Right atrium auricular region (tissue), 2 donors: ENCODE measurements at regions not wholly inside any gene's neighbourhood (a gene's known extent, or its start where the extent isn't known, plus 50 kb on each side); places are given as distances from the start of the nearest gene placed in this dataset.

ENCODE experiments used
- DNase-seq: peaks from one replicate; pipeline ENCODE4 v3.0.0-alpha.2; 2019; ENCODE audit warnings: low spot score
- H3K27ac ChIP-seq, 2 donors: fragments of 200-600 bp; sonication (generic); 1 replicate in 1 of 2; 2 replicates in 1 of 2; pipeline ENCODE4 v1.5.1; 2016 to 2019
- H3K27me3 ChIP-seq, 2 donors: fragments of 200-600 bp; sonication (generic); one replicate each; pipeline versions ENCODE4 v1.5.1 to v1.6.0; 2017 to 2019
- H3K36me3 ChIP-seq: fragments of 200-600 bp; sonication (generic); one replicate; pipeline ENCODE4 v1.5.1; 2016
- H3K4me1 ChIP-seq, 2 donors: fragments of 200-600 bp; sonication (generic); one replicate each; pipeline versions ENCODE4 v1.5.1 to v1.6.0; 2017 to 2019
- H3K4me3 ChIP-seq, 2 donors: fragments of 200-600 bp; sonication (generic); 1 replicate in 1 of 2; 2 replicates in 1 of 2; pipeline ENCODE4 v1.5.1; 2017 to 2019; ENCODE audit warnings: mild to moderate bottlenecking in 1 of 2, moderate library complexity in 1 of 2
- H3K9me3 ChIP-seq, 2 donors: fragments of 200-600 bp; sonication (generic); one replicate each; pipeline ENCODE4 v1.5.1; 2019
- TF ChIP-seq, protein P1 (sequence below), 2 donors: fragments of 200-600 bp; sonication (generic); IDR thresholded peaks; one replicate each; pipeline ENCODE4 v1.5.1; 2019; ENCODE audit warnings: antibody characterized with exemption in 2 of 2

DNA sequence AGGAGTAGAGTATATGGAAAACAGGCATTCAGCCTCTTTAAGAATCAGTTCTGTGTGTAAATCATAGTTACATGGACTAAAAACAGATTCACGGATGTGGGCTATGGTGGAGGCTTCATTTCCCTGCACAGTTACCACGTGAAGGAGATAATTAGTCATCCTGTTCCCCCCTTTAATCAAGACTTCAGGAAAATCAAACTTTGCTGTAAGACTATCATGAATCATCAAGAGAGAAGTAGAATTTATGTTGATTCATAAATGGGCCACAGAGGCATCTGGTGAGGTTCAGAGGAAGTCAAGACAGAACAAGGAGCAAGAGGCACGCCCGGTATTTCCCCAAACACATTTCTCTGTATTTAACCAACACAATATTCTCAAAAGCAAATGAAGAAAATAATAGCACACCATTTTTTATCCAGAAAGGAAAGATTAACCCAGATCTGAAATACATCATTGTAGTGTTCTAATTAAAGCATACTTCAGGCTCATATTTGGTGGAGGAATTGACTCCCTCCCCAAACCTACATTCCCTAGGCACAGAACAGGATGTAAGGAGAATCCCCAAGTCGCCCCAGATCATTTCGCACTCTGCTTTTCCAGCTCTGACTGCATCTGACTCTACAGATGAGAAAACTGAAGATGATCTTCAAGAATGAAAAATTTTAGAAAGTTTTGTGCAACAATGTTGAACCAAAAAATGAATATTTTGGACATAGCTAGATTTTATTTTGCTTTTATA is 175.8 kb upstream of the GAS1 start:
- Histone ChIP-seq H3K4me3 (no peak overlapping the region), H3K4me1 (peaks cover 0 to 19% of the 10 kb centered on the region in 2 donors), H3K36me3 (no peaks in the 10 kb centered on the region), H3K27ac (no peak overlapping the region), H3K27me3 (no peaks in the 10 kb centered on the region), H3K9me3 (no peaks in the 10 kb centered on the region)
- no peak for DNase-seq
- TF ChIP-seq, protein P1, sequence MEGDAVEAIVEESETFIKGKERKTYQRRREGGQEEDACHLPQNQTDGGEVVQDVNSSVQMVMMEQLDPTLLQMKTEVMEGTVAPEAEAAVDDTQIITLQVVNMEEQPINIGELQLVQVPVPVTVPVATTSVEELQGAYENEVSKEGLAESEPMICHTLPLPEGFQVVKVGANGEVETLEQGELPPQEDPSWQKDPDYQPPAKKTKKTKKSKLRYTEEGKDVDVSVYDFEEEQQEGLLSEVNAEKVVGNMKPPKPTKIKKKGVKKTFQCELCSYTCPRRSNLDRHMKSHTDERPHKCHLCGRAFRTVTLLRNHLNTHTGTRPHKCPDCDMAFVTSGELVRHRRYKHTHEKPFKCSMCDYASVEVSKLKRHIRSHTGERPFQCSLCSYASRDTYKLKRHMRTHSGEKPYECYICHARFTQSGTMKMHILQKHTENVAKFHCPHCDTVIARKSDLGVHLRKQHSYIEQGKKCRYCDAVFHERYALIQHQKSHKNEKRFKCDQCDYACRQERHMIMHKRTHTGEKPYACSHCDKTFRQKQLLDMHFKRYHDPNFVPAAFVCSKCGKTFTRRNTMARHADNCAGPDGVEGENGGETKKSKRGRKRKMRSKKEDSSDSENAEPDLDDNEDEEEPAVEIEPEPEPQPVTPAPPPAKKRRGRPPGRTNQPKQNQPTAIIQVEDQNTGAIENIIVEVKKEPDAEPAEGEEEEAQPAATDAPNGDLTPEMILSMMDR (IDR thresholded peaks at IDR 0.05), result no peak

DNA sequence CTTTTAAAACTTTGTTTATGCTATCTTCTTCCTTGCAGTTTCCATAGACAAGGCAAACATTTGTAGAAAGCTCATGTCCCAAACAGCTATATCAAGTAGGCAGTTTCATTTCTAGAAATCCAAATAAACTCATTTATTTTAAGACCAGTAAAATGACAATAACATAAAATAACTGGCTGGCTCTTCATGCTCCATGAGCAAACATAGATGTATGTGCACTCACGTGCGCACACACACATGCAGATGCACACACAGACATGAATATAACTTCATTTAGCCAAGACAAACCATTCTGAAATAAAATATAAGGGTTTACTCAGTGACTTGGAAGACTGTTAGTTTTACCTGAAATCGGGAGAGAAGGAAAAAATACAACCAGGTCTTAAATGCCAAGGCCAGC is 176.5 kb upstream of the GAS1 start:
- Histone ChIP-seq H3K4me1 (peaks cover 0 to 14% of the 10 kb centered on the region in 2 donors), H3K36me3 (no peaks in the 10 kb centered on the region), H3K9me3 (no peaks in the 10 kb centered on the region), H3K4me3 (no peak overlapping the region), H3K27ac (no peak overlapping the region), H3K27me3 (no peaks in the 10 kb centered on the region)
- DNase-seq, result no peak
- TF ChIP-seq, protein P1 (IDR thresholded peaks at IDR 0.05), result no peak

DNA sequence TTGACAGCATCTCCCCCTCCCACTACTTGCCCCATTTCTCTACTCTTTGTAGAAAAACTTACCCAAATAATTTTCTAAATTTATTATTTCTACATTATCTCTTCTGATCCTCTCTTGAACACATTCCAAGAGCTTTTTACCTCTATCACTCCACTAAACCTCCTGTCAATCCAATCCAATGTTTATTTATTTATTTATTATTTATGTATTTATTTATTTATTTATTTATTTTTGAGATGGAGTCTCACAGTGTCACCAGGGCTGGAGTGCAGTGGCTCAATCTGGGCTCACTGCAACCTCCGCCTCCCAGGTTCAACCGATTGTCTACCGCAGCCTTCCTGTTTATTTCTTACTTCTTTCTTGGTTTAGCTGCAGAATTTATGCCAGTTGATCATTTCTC is 178.5 kb upstream of the GAS1 start:
- H3K27me3 ChIP-seq, result no peaks in the 10 kb centered on the region
- H3K9me3 ChIP-seq, result peaks cover 0 to 7% of the 10 kb centered on the region in 2 donors
- peaks cover 0 to 3% of the 10 kb centered on the region in 2 donors for H3K4me1 ChIP-seq
- TF ChIP-seq, protein P1 (IDR thresholded peaks at IDR 0.05), result no peak
- no peak overlapping the region for H3K27ac ChIP-seq
- H3K36me3 ChIP-seq, result no peaks in the 10 kb centered on the region
- no peak overlapping the region for H3K4me3 ChIP-seq
- no peak for DNase-seq

DNA sequence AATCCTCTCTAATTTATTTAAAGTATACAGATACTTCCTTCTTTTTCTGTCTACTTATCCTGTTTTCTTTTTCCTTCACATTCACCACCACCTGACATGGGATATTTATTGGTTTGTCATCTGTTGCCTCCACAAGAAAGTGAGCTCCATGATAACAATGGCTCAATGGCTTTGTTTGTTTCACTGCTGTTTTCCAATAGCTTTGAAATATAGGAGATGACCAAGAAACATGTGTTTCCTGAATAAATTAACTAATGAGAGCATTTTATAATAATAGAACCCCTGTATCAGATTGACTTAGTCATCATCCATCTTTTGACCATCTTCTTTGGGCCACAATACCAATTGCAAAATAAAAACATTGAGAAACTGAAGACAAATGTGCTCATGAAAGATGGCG is 180.2 kb upstream of the GAS1 start:
- Histone ChIP-seq H3K36me3 (no peaks in the 10 kb centered on the region), H3K4me1 (no peaks in the 10 kb centered on the region), H3K27me3 (no peaks in the 10 kb centered on the region), H3K27ac (no peak overlapping the region), H3K4me3 (no peak overlapping the region), H3K9me3 (peaks cover 0 to 7% of the 10 kb centered on the region in 2 donors)
- DNase-seq, result no peak
- TF ChIP-seq, protein P1 (IDR thresholded peaks at IDR 0.05), result no peak

DNA sequence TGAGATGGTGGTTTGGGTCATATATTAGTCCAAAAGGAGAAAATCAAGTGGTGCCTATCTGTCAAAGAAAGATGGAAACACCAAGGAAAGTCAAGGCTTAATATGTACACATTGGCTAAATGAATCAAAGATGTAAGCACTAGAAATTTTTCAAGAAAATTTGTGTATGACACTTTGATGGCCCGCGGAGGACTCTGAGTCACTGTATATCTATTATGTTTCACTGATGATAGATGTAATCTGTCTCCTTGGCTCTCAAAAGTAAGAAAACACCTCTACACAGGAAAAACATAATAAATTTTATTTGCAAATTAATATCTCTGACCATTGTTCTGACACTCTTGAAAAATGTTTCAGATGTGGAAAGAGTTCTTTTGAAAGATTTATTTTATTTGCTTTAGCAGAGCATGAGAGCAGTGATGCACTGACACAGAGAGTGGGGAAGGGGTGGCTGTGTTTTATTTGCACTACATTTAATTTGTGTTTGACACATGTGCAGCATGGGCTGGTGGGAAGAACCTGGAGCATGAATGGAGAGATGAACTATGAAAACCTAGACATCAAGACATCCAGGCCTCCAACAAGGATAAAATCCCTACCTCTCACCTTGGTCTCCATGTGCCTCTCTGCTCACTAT is 180.8 kb upstream of the GAS1 start:
- no peak for DNase-seq
- no peaks in the 10 kb centered on the region for H3K27me3 ChIP-seq
- no peak overlapping the region for H3K27ac ChIP-seq
- no peak overlapping the region for H3K4me3 ChIP-seq
- H3K36me3 ChIP-seq, result no peaks in the 10 kb centered on the region
- H3K4me1 ChIP-seq, result no peaks in the 10 kb centered on the region
- H3K9me3 ChIP-seq, result peaks cover 0 to 7% of the 10 kb centered on the region in 2 donors
- TF ChIP-seq, protein P1 (IDR thresholded peaks at IDR 0.05), result no peak
